NT2/D1 (cell line): ENCODE measurements at regions not wholly inside any gene's neighbourhood (a gene's known extent, or its start where the extent isn't known, plus 50 kb on each side); places are given as distances from the start of the nearest gene placed in this dataset.

Experiments
- YY1 ChIP-seq: IDR thresholded peaks from 2 replicates; pipeline ENCODE4 v1.6.1; 2011; ENCODE audit not compliant: insufficient read length, insufficient read depth
- ZNF274 ChIP-seq: IDR thresholded peaks from 2 replicates; pipeline ENCODE4 v1.6.1; 2011; ENCODE audit warnings: mild to moderate bottlenecking, low read depth, low read length

- TF ChIP-seq YY1 (no peak), ZNF274 (no peak)
These were observed 1208.1 kb downstream of the LRFN5 start for GRCh38 chr14:42814817-42815216.
